ENCODE measurements at regions not wholly inside any gene's neighbourhood (a gene's known extent, or its start where the extent isn't known, plus 50 kb on each side); places are given as distances from the start of the nearest gene placed in this dataset.

DNA sequence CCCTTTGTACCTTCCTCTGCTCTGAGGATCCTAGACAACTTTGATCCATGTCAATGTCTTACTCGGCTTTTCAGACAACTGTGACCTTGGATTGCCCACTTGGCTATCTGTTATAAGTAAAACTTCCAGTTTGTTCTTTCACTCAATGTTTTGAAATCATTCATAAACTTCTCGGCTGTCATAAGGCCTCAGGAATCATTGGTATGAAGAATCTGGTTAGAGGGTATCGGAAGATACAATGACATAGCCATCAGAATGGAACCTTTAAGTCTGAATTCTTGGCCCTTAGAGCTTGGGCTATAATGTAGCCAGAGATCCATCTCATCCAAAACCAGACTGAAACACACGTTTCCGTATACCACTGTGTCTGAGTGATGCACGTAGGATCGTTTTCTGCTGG is 59.0 kb upstream of the WDR1 start:
- Histone ChIP-seq H3K36me3 (no peaks in the 10 kb centered on the region), H3K9me3 (no peaks in the 10 kb centered on the region)
- ATAC-seq = no peak

DNA sequence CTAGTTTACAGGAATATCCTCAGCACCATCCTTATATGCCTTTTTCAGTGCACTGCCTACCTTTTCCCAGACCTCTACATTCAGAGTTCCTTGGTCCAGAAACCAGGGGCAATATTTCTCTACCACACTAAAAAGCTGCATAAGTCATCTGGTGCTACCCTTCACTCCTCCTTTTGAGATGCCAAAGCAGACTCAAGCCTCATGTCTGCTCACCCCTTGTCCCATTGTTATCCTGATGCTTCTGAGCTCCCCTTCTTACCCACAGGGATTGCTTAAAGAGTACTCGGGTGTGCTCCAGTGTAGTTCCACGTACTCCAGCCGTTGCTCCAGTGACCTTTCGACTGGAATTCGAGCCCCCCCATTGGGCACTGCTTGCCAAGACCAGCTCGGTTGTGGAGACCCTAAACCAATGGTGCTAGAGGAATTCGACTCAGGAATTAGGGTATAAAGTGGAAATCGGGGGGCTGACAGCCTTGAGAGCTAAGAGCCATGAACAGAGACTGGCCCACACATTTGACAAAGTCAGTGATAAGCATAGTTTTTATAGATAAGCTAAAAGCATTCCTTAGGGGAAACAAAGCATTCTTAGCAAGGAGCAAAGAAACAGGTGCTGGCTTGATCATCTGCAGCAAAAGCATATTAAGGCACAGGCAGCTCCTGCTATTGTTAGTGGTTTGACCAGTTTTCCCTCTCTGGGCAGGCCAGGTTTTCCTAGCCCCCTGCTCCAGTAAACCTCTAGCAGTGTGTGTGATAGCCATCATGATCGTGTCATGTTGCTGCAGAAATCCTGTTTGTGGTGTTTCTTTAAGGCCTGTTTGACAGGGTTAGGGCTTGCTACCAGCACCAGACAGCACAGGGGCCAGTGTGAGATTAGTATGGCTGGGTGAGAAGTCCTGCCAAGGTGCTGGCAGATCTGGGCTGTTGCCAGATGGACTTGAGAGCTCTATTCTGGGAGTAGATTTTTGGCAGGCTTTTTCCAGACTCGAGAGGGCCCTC is 57.5 kb upstream of the WDR1 start:
- H3K27me3 ChIP-seq = no peaks in the 10 kb centered on the region
- TF ChIP-seq, protein P1, sequence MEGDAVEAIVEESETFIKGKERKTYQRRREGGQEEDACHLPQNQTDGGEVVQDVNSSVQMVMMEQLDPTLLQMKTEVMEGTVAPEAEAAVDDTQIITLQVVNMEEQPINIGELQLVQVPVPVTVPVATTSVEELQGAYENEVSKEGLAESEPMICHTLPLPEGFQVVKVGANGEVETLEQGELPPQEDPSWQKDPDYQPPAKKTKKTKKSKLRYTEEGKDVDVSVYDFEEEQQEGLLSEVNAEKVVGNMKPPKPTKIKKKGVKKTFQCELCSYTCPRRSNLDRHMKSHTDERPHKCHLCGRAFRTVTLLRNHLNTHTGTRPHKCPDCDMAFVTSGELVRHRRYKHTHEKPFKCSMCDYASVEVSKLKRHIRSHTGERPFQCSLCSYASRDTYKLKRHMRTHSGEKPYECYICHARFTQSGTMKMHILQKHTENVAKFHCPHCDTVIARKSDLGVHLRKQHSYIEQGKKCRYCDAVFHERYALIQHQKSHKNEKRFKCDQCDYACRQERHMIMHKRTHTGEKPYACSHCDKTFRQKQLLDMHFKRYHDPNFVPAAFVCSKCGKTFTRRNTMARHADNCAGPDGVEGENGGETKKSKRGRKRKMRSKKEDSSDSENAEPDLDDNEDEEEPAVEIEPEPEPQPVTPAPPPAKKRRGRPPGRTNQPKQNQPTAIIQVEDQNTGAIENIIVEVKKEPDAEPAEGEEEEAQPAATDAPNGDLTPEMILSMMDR (IDR thresholded peaks at IDR 0.05) = no peak
- peak overlapping the region in 9 of 10 donors; percentile 53 to 80 (median 71) for H3K27ac ChIP-seq
- H3K4me1 ChIP-seq = peaks cover 9 to 38% (median 29%) of the 10 kb centered on the region in 9 donors
- ATAC-seq (peak; percentile 73 to 97 (median 91)), DNase-seq (peak; percentile 63 to 84)
- no peak overlapping the region for H3K4me3 ChIP-seq
- intact Hi-C loops (cut with DNase I) = no loop called here
- 39 to 52% methylated on average over 10 of the region's 10 CpGs for WGBS, 2 donors
- no peaks in the 10 kb centered on the region for H3K9me3 ChIP-seq
- H3K36me3 ChIP-seq = no peaks in the 10 kb centered on the region

More for the DNA sequence above, 59.0 kb upstream of the WDR1 start:
- WGBS, 2 donors = 88 to 90% methylated on average over 7 of the region's 7 CpGs
- TF ChIP-seq, protein P1 (IDR thresholded peaks at IDR 0.05) = no peak
- Histone ChIP-seq H3K27ac (peak overlapping the region in 4 of 10 donors; percentile 65 to 78 (median 74)), H3K4me3 (no peak overlapping the region), H3K4me1 (peaks cover 9 to 38% (median 32%) of the 10 kb centered on the region in 9 donors), H3K27me3 (no peaks in the 10 kb centered on the region)
- DNase-seq = no peak
- intact Hi-C loops (cut with DNase I) = loop anchor here in 1 of 10 donors (5.0 kb wide), 1 partner anchor 207 kb away; no protein-coding TSS in a partner anchor

DNA sequence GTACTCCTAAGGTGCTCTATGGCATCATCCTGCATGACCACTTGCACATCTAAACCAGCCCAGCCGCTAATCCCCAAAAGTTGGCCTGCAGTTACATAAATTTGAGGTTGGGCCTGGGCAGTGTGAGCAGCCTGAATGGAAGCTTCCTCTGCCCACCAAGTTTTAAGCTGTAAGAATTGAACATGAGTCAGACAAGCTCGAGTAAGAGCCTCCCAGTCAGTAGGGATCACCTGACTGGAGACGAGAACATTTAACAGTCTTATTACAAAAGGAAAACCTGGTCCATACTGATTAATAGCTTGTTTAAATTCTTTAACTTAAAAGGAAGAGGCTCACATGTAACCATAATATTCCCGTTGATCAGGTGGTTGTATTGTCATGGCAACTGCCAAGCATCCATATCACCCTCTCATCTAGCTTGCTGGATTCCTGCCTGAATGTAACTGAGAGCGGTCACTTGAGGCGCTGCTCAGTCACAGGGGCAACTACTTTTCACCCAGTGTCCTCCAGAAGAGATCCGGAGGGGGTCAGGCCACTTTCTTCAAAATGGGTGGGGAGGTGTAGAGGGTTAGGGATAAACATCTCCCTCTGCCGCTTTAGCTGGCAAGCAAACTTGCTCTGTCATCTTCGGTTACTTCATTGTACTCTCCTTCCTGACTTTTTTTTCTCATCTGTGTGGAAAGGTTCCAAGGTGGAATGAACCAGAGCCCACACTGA is 56.6 kb upstream of the WDR1 start:
- Histone ChIP-seq H3K36me3 (no peaks in the 10 kb centered on the region), H3K27me3 (no peaks in the 10 kb centered on the region), H3K9me3 (no peaks in the 10 kb centered on the region), H3K27ac (peak overlapping the region in 9 of 10 donors; percentile 29 to 80 (median 71)), H3K4me1 (peaks cover 9 to 38% (median 29%) of the 10 kb centered on the region in 9 donors), H3K4me3 (no peak overlapping the region)
- TF ChIP-seq, protein P1 (IDR thresholded peaks at IDR 0.05) = peak in 5 of 9 donors; percentile 9 to 47 (median 36)
- ATAC-seq = peak in 7 of 8 donors; percentile 38 to 71 (median 49)
- WGBS, 2 donors = 23 to 34% methylated on average over 9 of the region's 9 CpGs
- peak in 1 of 2 donors; percentile 22 for DNase-seq
- intact Hi-C loops (cut with DNase I) = no loop called here

DNA sequence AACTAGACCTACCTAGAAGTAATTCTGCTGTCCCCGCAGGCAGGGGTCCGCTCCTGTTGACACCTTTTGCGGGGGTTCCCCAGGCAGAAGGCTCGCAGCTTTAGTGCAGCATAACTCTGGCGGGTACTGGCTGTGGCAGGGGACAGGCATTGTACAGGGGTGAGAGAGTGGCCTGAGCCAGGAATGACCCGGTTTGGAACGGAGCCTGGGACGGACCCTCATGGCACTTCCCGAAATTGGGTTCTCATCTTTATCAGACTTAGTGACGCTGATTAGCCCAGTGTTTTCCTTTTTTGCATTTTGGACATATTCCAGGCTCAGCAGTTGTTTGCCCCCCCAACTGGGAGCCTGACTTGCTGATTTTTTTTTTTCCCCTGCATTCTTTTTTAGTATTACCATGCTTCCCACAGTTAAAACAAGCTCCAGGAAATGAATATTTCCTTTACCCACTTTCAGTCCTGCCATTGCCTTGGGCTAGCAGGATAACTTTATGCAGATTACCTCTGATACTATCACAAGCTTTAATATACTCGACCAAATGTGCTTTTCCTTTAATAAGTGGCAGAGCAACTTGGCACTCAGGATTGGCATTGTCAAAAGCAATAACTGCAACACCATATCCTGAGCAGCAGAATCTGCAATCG is 55.8 kb upstream of the WDR1 start:
- peak in 1 of 2 donors; percentile 19 for DNase-seq
- WGBS, 2 donors = 17 to 25% methylated on average over 12 of the region's 12 CpGs
- TF ChIP-seq, protein P1 (IDR thresholded peaks at IDR 0.05) = no peak
- Histone ChIP-seq H3K36me3 (no peaks in the 10 kb centered on the region), H3K4me3 (no peak overlapping the region), H3K27me3 (no peaks in the 10 kb centered on the region), H3K27ac (peak overlapping the region in 8 of 10 donors; percentile 29 to 80 (median 59)), H3K9me3 (no peaks in the 10 kb centered on the region), H3K4me1 (peaks cover 9 to 38% (median 29%) of the 10 kb centered on the region in 9 donors)
- intact Hi-C loops (cut with DNase I) = no loop called here
- peak in 2 of 8 donors; percentile 28 to 30 for ATAC-seq
